ENCODE measurements at regions not wholly inside any gene's neighbourhood (a gene's known extent, or its start where the extent isn't known, plus 50 kb on each side); places are given as distances from the start of the nearest gene placed in this dataset.

DNA sequence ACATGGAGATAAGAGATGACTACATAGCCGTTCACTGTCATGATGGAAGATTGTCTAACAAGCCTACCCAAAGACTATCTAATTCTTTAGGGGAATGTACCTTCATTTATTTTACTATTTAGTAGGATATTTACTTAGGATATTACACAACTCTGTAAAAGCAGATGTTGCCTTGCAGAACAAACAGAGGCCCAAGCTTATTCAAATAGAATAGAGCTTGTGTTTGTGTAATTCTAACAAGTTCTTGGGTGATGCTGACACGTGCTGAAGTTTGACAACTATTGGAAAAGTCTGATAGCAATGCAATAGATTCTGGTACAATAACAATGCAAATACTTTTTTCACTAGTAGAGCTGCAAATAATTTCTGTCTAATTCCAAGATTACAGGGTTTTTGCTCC, 447.6 kb downstream of the TOX3 start (continued):
- no peak for TF ChIP-seq FOXP1 (IDR thresholded peaks at IDR 0.05)
- peak; percentile 19; the same call in 1 of the 2 replicates for TF ChIP-seq FOXP1 (CRISPR knock-in tag; IDR thresholded peaks at IDR 0.05)
- TF ChIP-seq, protein P1, sequence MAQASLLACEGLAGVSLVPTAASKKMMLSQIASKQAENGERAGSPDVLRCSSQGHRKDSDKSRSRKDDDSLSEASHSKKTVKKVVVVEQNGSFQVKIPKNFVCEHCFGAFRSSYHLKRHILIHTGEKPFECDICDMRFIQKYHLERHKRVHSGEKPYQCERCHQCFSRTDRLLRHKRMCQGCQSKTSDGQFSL (CRISPR knock-in tag; IDR thresholded peaks at IDR 0.05) = no peak
- TF ChIP-seq ZNF180 (CRISPR knock-in tag; IDR thresholded peaks at IDR 0.05; ENCODE audit: borderline replicate concordance, low read depth) = no peak
- no peak for TF ChIP-seq ZNF562 (CRISPR knock-in tag; IDR thresholded peaks at IDR 0.05; ENCODE audit: borderline replicate concordance)
- no peak for TF ChIP-seq KDM5B (CRISPR knock-in tag; IDR thresholded peaks at IDR 0.05; ENCODE audit: borderline replicate concordance)
- TF ChIP-seq, protein P2, sequence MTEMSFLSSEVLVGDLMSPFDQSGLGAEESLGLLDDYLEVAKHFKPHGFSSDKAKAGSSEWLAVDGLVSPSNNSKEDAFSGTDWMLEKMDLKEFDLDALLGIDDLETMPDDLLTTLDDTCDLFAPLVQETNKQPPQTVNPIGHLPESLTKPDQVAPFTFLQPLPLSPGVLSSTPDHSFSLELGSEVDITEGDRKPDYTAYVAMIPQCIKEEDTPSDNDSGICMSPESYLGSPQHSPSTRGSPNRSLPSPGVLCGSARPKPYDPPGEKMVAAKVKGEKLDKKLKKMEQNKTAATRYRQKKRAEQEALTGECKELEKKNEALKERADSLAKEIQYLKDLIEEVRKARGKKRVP (CRISPR knock-in tag; IDR thresholded peaks at IDR 0.05) = peak in 1 of 2 experiments; percentile 69; a peak in 2 of 4 replicates
- no peak for TF ChIP-seq GMEB2 (CRISPR knock-in tag; IDR thresholded peaks at IDR 0.05; ENCODE audit: low read depth)

DNA sequence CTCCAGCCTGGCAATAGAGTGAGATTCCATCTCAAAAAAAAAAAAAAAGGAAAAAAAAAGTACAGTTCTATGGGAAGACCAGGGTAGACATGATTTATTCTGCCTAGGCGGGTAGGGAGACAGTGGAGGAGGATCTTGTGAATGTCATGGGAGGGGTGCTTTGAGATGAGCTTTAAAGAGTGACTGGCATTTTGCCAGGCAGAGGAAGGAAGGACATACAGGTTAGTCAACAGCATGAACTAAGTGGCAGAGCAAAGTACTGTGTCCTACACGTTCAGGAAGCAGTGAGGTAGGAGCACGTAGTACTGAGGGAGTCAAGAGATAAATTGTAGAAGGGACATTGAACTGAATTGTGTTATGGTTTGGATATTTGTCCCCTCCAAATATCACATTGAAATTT, 451.5 kb downstream of the TOX3 start:
- in situ Hi-C loops (cut with HindIII; ENCODE audit: extremely low pct_ligation_motif_present, low pct_unique_long_range_greater_than_20kb) = no loop called here
- BruUV-seq (replicated peaks) = no TSS peak
- TF ChIP-seq TOPORS (CRISPR knock-in tag; IDR thresholded peaks at IDR 0.05) (no peak), ZNF350 (CRISPR knock-in tag; IDR thresholded peaks at IDR 0.05; ENCODE audit: borderline replicate concordance, low read depth) (no peak), HMG20A (CRISPR knock-in tag; IDR thresholded peaks at IDR 0.05; ENCODE audit: borderline replicate concordance) (no peak), LCORL (IDR thresholded peaks at IDR 0.05) (peak; percentile 74; the same call in 1 of the 2 replicates), LCORL (CRISPR knock-in tag; IDR thresholded peaks at IDR 0.05) (no peak), ZSCAN31 (CRISPR knock-in tag; IDR thresholded peaks at IDR 0.05; ENCODE audit: low read depth) (no peak)

More for the DNA sequence above, 451.5 kb downstream of the TOX3 start:
- H3K4me3 ChIP-seq (replicated peaks in 1 of 3; ENCODE audit: insufficient read depth in 1 of 3, low read depth in 2 of 3, low read length in 3 of 3) = no peak overlapping the region
- H3K4me1 ChIP-seq (ENCODE audit: insufficient read depth, low read length) = no peaks in the 10 kb centered on the region
- H4K20me1 ChIP-seq (ENCODE audit: insufficient read depth, low read length) = no peaks in the 10 kb centered on the region
- no peak overlapping the region for H3K27ac ChIP-seq (ENCODE audit: extremely low read length, insufficient read depth, low read length)
- POLR2A ChIA-PET = no interaction called here
- H3K9ac ChIP-seq (ENCODE audit: insufficient read depth, low read depth, low read length) = no peak overlapping the region
- H3K9me3 ChIP-seq (ENCODE audit: low read length) = no peaks in the 10 kb centered on the region
- CTCF ChIA-PET (ENCODE audit: low intra/inter-chr PET ratio, low total read pairs) = no interaction called here
- no peaks in the 10 kb centered on the region for H3K27me3 ChIP-seq (ENCODE audit: control insufficient read depth in 1 of 2, insufficient read depth in 2 of 2, low read length in 2 of 2)
- ATAC-seq (no peak), FAIRE-seq (no peak), DNase-seq (ENCODE audit: low spot score) (no peak)
- no peaks in the 10 kb centered on the region for H3K36me3 ChIP-seq (replicated peaks in 1 of 2; ENCODE audit: control insufficient read depth in 1 of 2, insufficient read depth in 2 of 2, low read length in 2 of 2)
- 4% methylated on average over 3 of the region's 3 CpGs for WGBS (ENCODE audit: low lambda C conversion rate)
- intact Hi-C loops (cut with micrococcal nuclease; ENCODE audit: unreplicated experiment) = no loop called here
- no peak overlapping the region for H3K4me2 ChIP-seq (ENCODE audit: low read depth, low read length)
- H2AFZ ChIP-seq (ENCODE audit: low read length) = no peak overlapping the region
- H3K79me2 ChIP-seq (ENCODE audit: insufficient read depth, low read length) = no peaks in the 10 kb centered on the region
